GM12878 (cell line): ENCODE measurements at regions not wholly inside any gene's neighbourhood (a gene's known extent, or its start where the extent isn't known, plus 50 kb on each side); places are given as distances from the start of the nearest gene placed in this dataset.

Experiments
- ATAC-seq: fragments of 200-7000 bp; cut with Tn5 transposase; 3 replicates; pipeline ENCODE4 v1.9.1; 2020; ENCODE audit warnings: mild to moderate bottlenecking, moderate library complexity
- BruUV-seq: library from RNA; stranded (reverse); fragments of 400-500 nt; replicated peaks from 2 replicates; lab custom pipeline; 2021; lab: Mats Ljungman, UMichigan
- CTCF ChIA-PET: fragments of 300-600 bp; sonication (Branson Sonifier 250); formaldehyde crosslinking; extraction: SDS; loops from one replicate; lab custom pipeline; 2021; ENCODE audit warnings: inconsistent platforms; lab: Yijun Ruan, JAX
- POLR2A ChIA-PET: fragments of 350-600 bp; formaldehyde crosslinking; extraction: SDS; loops from one replicate; lab custom pipeline; 2021; ENCODE audit warnings: inconsistent platforms; lab: Charles Lee
- RAD21 ChIA-PET: fragments of 300-600 bp; sonication (Branson Sonifier 250); formaldehyde crosslinking; loops from one replicate; lab custom pipeline; 2023; ENCODE audit warnings: antibody characterized with exemption; ENCODE audit not compliant: unreplicated experiment; lab: Charles Lee
- SMC1A ChIA-PET: fragments of 300-600 bp; sonication (Branson Sonifier 250); formaldehyde crosslinking; loops from one replicate; lab custom pipeline; 2023; ENCODE audit not compliant: unreplicated experiment, uncharacterized antibody; lab: Charles Lee
- DNase-seq: peaks from one replicate; pipeline ENCODE4 v3.0.0-alpha.2; 2011; ENCODE audit warnings: low read depth, low spot score
- FAIRE-seq: peaks from 3 replicates; lab custom pipeline; 2011; peaks lifted over from hg19 to GRCh38; lab: Jason Lieb, UNC
- H2AFZ ChIP-seq: 2 replicates; pipeline ENCODE4 v1.6.0; 2011; ENCODE audit warnings: low read depth, low read length, control low read depth; ENCODE audit not compliant: control insufficient read depth
- H3K27ac ChIP-seq: 2 replicates; pipeline ENCODE4 v1.5.1; 2011; ENCODE audit warnings: control low read depth; ENCODE audit not compliant: control insufficient read depth, insufficient read depth
- H3K27me3 ChIP-seq, 2 experiments: replicated peaks in 1 of 2; 2 replicates each; pipeline versions ENCODE4 v1.6.0 to v1.6.1; 2011; ENCODE audit warnings: low read length in 1 of 2; ENCODE audit not compliant: control insufficient read depth in 2 of 2, insufficient read depth in 2 of 2
- H3K36me3 ChIP-seq, 2 experiments: 2 replicates each; pipeline ENCODE4 v1.5.1; 2011; ENCODE audit warnings: low read length in 1 of 2; ENCODE audit not compliant: control insufficient read depth in 2 of 2, insufficient read depth in 2 of 2
- H3K4me1 ChIP-seq: 2 replicates; pipeline ENCODE4 v1.6.1; 2011; ENCODE audit warnings: mild to moderate bottlenecking, low read length, moderate library complexity, mixed read lengths; ENCODE audit not compliant: control insufficient read depth, insufficient read depth
- H3K4me2 ChIP-seq: 2 replicates; pipeline ENCODE4 v1.6.0; 2011; ENCODE audit warnings: control low read depth; ENCODE audit not compliant: control insufficient read depth, insufficient read depth
- H3K4me3 ChIP-seq: fragments of 200-600 bp; sonication (generic); 2 replicates; pipeline ENCODE4 v1.5.1; 2016
- H3K79me2 ChIP-seq: 2 replicates; pipeline ENCODE4 v1.6.0; 2011; ENCODE audit warnings: low read length; ENCODE audit not compliant: control insufficient read depth, insufficient read depth
- H3K9ac ChIP-seq: 2 replicates; pipeline ENCODE4 v1.8.0; 2011; ENCODE audit warnings: low read length, control low read depth, mixed read lengths; ENCODE audit not compliant: control insufficient read depth, insufficient read depth
- H3K9me3 ChIP-seq: replicated peaks from 3 replicates; pipeline ENCODE4 v1.5.1; 2011; ENCODE audit warnings: mild to moderate bottlenecking, low read length; ENCODE audit not compliant: control insufficient read depth, insufficient read depth
- H4K20me1 ChIP-seq: 2 replicates; pipeline ENCODE4 v1.6.0; 2011; ENCODE audit not compliant: control insufficient read depth, insufficient read depth
- E2F8 ChIP-seq: fragments of 450-650 bp; IDR thresholded peaks from 2 replicates; pipeline ENCODE4 v1.6.1; 2018; ENCODE audit warnings: mild to moderate bottlenecking, low read depth, moderate library complexity; ENCODE audit not compliant: partially characterized antibody
- E4F1 ChIP-seq: fragments of 450-650 bp; IDR thresholded peaks from 2 replicates; pipeline ENCODE4 v1.6.1; 2018; ENCODE audit warnings: borderline replicate concordance, mild to moderate bottlenecking; ENCODE audit not compliant: partially characterized antibody
- MEF2B ChIP-seq: fragments of 450-650 bp; IDR thresholded peaks from 2 replicates; pipeline ENCODE4 v1.6.1; 2018; ENCODE audit warnings: mild to moderate bottlenecking, moderate library complexity; ENCODE audit not compliant: partially characterized antibody, poor library complexity, severe bottlenecking
- MXI1 ChIP-seq: fragments of 150-350 bp; IDR thresholded peaks from 2 replicates; pipeline ENCODE4 v1.6.1; 2011; ENCODE audit warnings: low read depth, mild to moderate bottlenecking, inconsistent platforms, low read length, improper control_type of control experiment
- RUNX3 ChIP-seq: IDR thresholded peaks from 2 replicates; pipeline ENCODE4 v1.6.1; 2012; ENCODE audit warnings: low read length, inconsistent platforms
- SUPT20H ChIP-seq: IDR thresholded peaks from 2 replicates; pipeline ENCODE4 v1.6.1; 2011; ENCODE audit warnings: low read depth, mild to moderate bottlenecking, low read length, moderate library complexity, borderline replicate concordance; ENCODE audit not compliant: control insufficient read depth
- ZNF622 ChIP-seq: fragments of 450-650 bp; IDR thresholded peaks from 2 replicates; pipeline ENCODE4 v1.6.1; 2017; ENCODE audit warnings: mild to moderate bottlenecking, inconsistent platforms
- WGBS: methylation state at CpG from one replicate; pipeline ENCODE4 v1.1.6; 2016; ENCODE audit warnings: low lambda C conversion rate; ENCODE audit not compliant: insufficient replicate concordance, insufficient coverage; ENCODE audit errors: missing lambda C conversion rate; 5-methylcytosine and 5-hydroxymethylcytosine counted together
- in situ Hi-C: fragments of 300-500 bp; cut with MboI; formaldehyde crosslinking; loops from 9 replicates; pipeline ENCODE4 v1.14.3; 2018; ENCODE audit warnings: mixed read lengths
- intact Hi-C: fragments of 100-400 bp; cut with micrococcal nuclease; formaldehyde crosslinking; loops from one replicate; pipeline ENCODE4 v1.14.2; 2022; ENCODE audit not compliant: unreplicated experiment
- TF ChIP-seq, protein P1 (sequence below): fragments of 450-650 bp; formaldehyde crosslinking; IDR thresholded peaks from 2 replicates; pipeline ENCODE4 v1.5.0; 2022; ENCODE audit warnings: mild to moderate bottlenecking, missing genetic modification characterization

- no peaks in the 10 kb centered on the region for H3K27me3 ChIP-seq
- no peaks in the 10 kb centered on the region for H4K20me1 ChIP-seq
- ChIA-PET CTCF (no interaction called here), POLR2A (no interaction called here), RAD21 (no interaction called here), SMC1A (no interaction called here)
- no peaks in the 10 kb centered on the region for H3K79me2 ChIP-seq
- FAIRE-seq: no peak
- H3K9me3 ChIP-seq: no peaks in the 10 kb centered on the region
- no peak overlapping the region for H3K27ac ChIP-seq
- BruUV-seq: no TSS peak
- 2% methylated on average over 2 of the region's 2 CpGs for WGBS
- no peaks in the 10 kb centered on the region for H3K4me1 ChIP-seq
- no peak overlapping the region for H3K4me3 ChIP-seq
- H3K4me2 ChIP-seq: no peak overlapping the region
- TF ChIP-seq MEF2B (no peak), E2F8 (no peak), ZNF622 (no peak), SUPT20H (no peak), MXI1 (no peak), RUNX3 (no peak), E4F1 (no peak)
- TF ChIP-seq, protein P1, sequence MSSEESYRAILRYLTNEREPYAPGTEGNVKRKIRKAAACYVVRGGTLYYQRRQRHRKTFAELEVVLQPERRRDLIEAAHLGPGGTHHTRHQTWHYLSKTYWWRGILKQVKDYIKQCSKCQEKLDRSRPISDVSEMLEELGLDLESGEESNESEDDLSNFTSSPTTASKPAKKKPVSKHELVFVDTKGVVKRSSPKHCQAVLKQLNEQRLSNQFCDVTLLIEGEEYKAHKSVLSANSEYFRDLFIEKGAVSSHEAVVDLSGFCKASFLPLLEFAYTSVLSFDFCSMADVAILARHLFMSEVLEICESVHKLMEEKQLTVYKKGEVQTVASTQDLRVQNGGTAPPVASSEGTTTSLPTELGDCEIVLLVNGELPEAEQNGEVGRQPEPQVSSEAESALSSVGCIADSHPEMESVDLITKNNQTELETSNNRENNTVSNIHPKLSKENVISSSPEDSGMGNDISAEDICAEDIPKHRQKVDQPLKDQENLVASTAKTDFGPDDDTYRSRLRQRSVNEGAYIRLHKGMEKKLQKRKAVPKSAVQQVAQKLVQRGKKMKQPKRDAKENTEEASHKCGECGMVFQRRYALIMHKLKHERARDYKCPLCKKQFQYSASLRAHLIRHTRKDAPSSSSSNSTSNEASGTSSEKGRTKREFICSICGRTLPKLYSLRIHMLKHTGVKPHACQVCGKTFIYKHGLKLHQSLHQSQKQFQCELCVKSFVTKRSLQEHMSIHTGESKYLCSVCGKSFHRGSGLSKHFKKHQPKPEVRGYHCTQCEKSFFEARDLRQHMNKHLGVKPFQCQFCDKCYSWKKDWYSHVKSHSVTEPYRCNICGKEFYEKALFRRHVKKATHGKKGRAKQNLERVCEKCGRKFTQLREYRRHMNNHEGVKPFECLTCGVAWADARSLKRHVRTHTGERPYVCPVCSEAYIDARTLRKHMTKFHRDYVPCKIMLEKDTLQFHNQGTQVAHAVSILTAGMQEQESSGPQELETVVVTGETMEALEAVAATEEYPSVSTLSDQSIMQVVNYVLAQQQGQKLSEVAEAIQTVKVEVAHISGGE (CRISPR knock-in tag): no peak
- TF ChIP-seq, all 136 proteins: peak for 0
- no peak for DNase-seq
- intact Hi-C loops (no loop called here), in situ Hi-C loops (no loop called here)
- Histone ChIP-seq H3K36me3 (no peaks in the 10 kb centered on the region), H2AFZ (no peak overlapping the region), H3K9ac (no peak overlapping the region)
- no peak for ATAC-seq
Measured at GRCh38 chr1:71222668-71223067, 141.8 kb upstream of the ZRANB2 start.
